B cell (primary cell): ENCODE measurements at regions not wholly inside any gene's neighbourhood (a gene's known extent, or its start where the extent isn't known, plus 50 kb on each side); places are given as distances from the start of the nearest gene placed in this dataset.

ENCODE experiments used
- ATAC-seq: fragments of 200-7000 bp; cut with Tn5 transposase; one replicate; pipeline ENCODE4 v1.10.0; 2021; ENCODE audit warnings: low read depth, mild to moderate bottlenecking, moderate number of reproducible peaks, moderate library complexity
- CTCF ChIA-PET: fragments of 350-600 bp; sonication (Branson Sonifier 250); formaldehyde crosslinking; loops from one replicate; lab custom pipeline; 2021; ENCODE audit warnings: antibody characterized with exemption, inconsistent platforms; lab: Charles Lee
- POLR2A ChIA-PET: fragments of 350-600 bp; sonication (Branson Sonifier 250); formaldehyde crosslinking; loops from one replicate; lab custom pipeline; 2021; ENCODE audit warnings: antibody characterized with exemption; lab: Charles Lee
- DNase-seq: peaks from one replicate; pipeline ENCODE4 v3.0.0; 2013
- H2AFZ ChIP-seq: 2 replicates; pipeline ENCODE4 v1.6.1; 2012; ENCODE audit warnings: mild to moderate bottlenecking, low read depth, low read length; ENCODE audit not compliant: insufficient read depth, poor library complexity, severe bottlenecking
- H3K27ac ChIP-seq, 2 donors: 1 replicate in 1 of 2; 2 replicates in 1 of 2; pipeline ENCODE4 v1.5.1; 2012 to 2013; ENCODE audit warnings: low read length in 2 of 2, mild to moderate bottlenecking in 2 of 2, moderate library complexity in 1 of 2
- H3K27me3 ChIP-seq, 4 experiments: fragments of 200-600 bp in 1 of 4; sonication (generic) in 1 of 4; replicated peaks in 1 of 4; 1 replicate in 2 of 4; 2 replicates in 2 of 4; pipeline versions ENCODE4 v1.6.1 to v1.7.0; 2013 to 2016; ENCODE audit warnings: low read length in 3 of 4, mild to moderate bottlenecking in 2 of 4, mixed read lengths in 1 of 4, moderate library complexity in 1 of 4; ENCODE audit not compliant: insufficient read depth in 4 of 4, control insufficient read depth in 3 of 4; ENCODE audit errors: control extremely low read depth in 1 of 4
- H3K36me3 ChIP-seq, 2 experiments: replicated peaks in 1 of 2; 1 replicate in 1 of 2; 2 replicates in 1 of 2; pipeline versions ENCODE4 v1.6.1 to v1.7.1; 2013; ENCODE audit warnings: low read length in 1 of 2; ENCODE audit not compliant: insufficient read depth in 2 of 2, control insufficient read depth in 1 of 2; ENCODE audit errors: control extremely low read depth in 1 of 2, extremely low read depth in 1 of 2
- H3K4me1 ChIP-seq, 2 donors: fragments of 200-600 bp in 1 of 2; sonication (generic) in 1 of 2; 1 replicate in 1 of 2; 2 replicates in 1 of 2; pipeline versions ENCODE4 v1.5.1 to v1.6.1; 2013 to 2017; ENCODE audit warnings: low read length in 2 of 2; ENCODE audit not compliant: control insufficient read depth in 2 of 2, insufficient read depth in 2 of 2
- H3K4me2 ChIP-seq: replicated peaks from 2 replicates; pipeline ENCODE3; 2012; ENCODE audit warnings: mild to moderate bottlenecking, low read depth, low read length; ENCODE audit not compliant: poor library complexity, severe bottlenecking
- H3K4me3 ChIP-seq, 5 experiments: fragments of 200-600 bp in 1 of 5; sonication (generic) in 1 of 5; 1 replicate in 3 of 5; 2 replicates in 2 of 5; pipeline versions ENCODE4 v1.5.1 to v1.7.0; 2011 to 2016; ENCODE audit warnings: low read length in 4 of 5, mild to moderate bottlenecking in 4 of 5, low read depth in 2 of 5, control low read depth in 1 of 5, moderate library complexity in 1 of 5; ENCODE audit not compliant: insufficient read depth in 1 of 5; ENCODE audit errors: control extremely low read depth in 1 of 5, extremely low read depth in 1 of 5
- H3K79me2 ChIP-seq: fragments of 200-600 bp; sonication (generic); one replicate; pipeline ENCODE4 v1.6.0; 2016; ENCODE audit warnings: low read length; ENCODE audit not compliant: control insufficient read depth, insufficient read depth
- H3K9ac ChIP-seq: fragments of 200-600 bp; sonication (generic); 2 replicates; pipeline ENCODE4 v1.6.1; 2017; ENCODE audit warnings: mild to moderate bottlenecking, low read length, moderate library complexity
- H3K9me3 ChIP-seq, 3 donors: one replicate each; pipeline versions ENCODE4 v1.6.1 to v1.7.1; 2013; ENCODE audit warnings: low read length in 2 of 3; ENCODE audit not compliant: control insufficient read depth in 2 of 3, insufficient read depth in 1 of 3; ENCODE audit errors: control extremely low read depth in 1 of 3
- H4K20me1 ChIP-seq: 2 replicates; pipeline ENCODE4 v1.6.0; 2012; ENCODE audit warnings: mild to moderate bottlenecking, low read length; ENCODE audit not compliant: insufficient read depth, control insufficient read depth, poor library complexity, severe bottlenecking
- H3K27ac Mint-ChIP-seq: one replicate; pipeline ENCODE4 v1.8.0; 2021; ENCODE audit warnings: mixed read lengths
- H3K27me3 Mint-ChIP-seq: one replicate; pipeline ENCODE4 v1.8.0; 2021; ENCODE audit warnings: mixed read lengths
- H3K4me1 Mint-ChIP-seq: one replicate; pipeline ENCODE4 v1.8.0; 2021; ENCODE audit warnings: mixed read lengths
- H3K4me3 Mint-ChIP-seq: one replicate; pipeline ENCODE4 v1.8.0; 2021; ENCODE audit warnings: mixed read lengths
- H3K9me3 Mint-ChIP-seq: one replicate; pipeline ENCODE4 v1.8.0; 2022; ENCODE audit warnings: mixed read lengths; ENCODE audit not compliant: insufficient read depth
- CTCF ChIP-seq: fragments of 200-600 bp; IDR thresholded peaks from one replicate; pipeline ENCODE4 v1.8.0; 2022; ENCODE audit warnings: antibody characterized with exemption, mild to moderate bottlenecking
- EZH2 ChIP-seq: IDR thresholded peaks from 2 replicates; pipeline ENCODE4 v1.6.1; 2012; ENCODE audit warnings: borderline replicate concordance, low read depth, mild to moderate bottlenecking, moderate library complexity, low read length; ENCODE audit not compliant: insufficient read depth, poor library complexity, severe bottlenecking
- WGBS: methylation state at CpG from one replicate; pipeline ENCODE4 v1.1.5; 2013; ENCODE audit warnings: missing lambda C conversion rate; ENCODE audit not compliant: insufficient coverage; 5-methylcytosine and 5-hydroxymethylcytosine counted together
- intact Hi-C: fragments of 100-400 bp; cut with micrococcal nuclease; formaldehyde crosslinking; loops from one replicate; pipeline ENCODE4 v1.10.0; 2022

DNA sequence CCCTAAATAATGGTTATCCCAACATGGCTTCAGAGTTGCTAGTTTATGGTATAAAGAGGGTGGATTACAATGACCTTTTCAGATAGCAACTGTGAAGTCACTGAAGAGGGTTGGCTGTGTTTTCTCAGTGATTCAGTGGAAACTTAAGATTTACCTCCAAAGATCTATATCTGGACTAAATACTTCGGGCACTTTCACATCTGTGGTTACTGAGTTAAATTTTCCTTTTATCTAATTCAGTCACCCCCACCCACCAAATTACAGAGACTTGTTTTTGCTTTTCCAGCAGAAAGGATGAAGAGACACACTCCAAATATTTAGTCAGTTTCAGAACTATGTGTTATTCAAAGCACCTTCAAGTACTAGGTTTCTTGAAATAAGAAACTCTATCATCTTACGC, 573.2 kb downstream of the CCDC171 start:
- no peak overlapping the region for H3K4me3 Mint-ChIP-seq
- no peak for DNase-seq

DNA sequence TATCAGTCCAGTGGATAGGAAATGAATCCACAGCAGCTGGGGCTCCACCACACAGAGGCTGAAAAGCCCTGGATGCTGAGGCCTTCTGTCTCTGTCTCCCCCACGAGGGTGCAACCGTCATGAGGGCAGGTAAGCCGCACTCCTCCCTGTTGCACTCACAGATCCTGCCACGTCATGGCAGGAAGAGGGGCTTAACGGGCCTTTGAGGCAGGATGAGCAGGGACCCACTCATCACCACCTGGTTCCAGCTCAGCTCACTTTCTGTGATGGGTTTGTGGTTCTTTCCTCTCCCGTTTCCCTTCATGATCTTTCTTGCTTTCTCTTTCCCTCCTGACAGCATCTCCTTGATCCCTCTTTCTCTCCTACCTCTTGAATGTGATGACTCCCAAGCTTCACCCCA, 575.2 kb downstream of the CCDC171 start:
- ATAC-seq, result no peak
- H3K27ac Mint-ChIP-seq, result no peak overlapping the region
- no peaks in the 10 kb centered on the region for H3K9me3 Mint-ChIP-seq

More for the DNA sequence above, 573.2 kb downstream of the CCDC171 start:
- no peaks in the 10 kb centered on the region for H3K4me1 Mint-ChIP-seq
- intact Hi-C loops, result no loop called here
- TF ChIP-seq CTCF (no peak), EZH2 (no peak)
- no peaks in the 10 kb centered on the region for H3K36me3 ChIP-seq
- H4K20me1 ChIP-seq, result no peaks in the 10 kb centered on the region
- H3K4me1 ChIP-seq, result no peaks in the 10 kb centered on the region
- CTCF ChIA-PET, result no interaction called here
- H3K27ac Mint-ChIP-seq, result no peak overlapping the region
- ATAC-seq, result no peak
- no peak overlapping the region for H3K4me3 ChIP-seq
- peaks cover 0 to 13% (median 0%) of the 10 kb centered on the region in 3 donors for H3K9me3 ChIP-seq
- no peaks in the 10 kb centered on the region for H3K27me3 Mint-ChIP-seq
- H3K9ac ChIP-seq, result no peak overlapping the region
- H3K79me2 ChIP-seq, result no peaks in the 10 kb centered on the region
- H3K4me2 ChIP-seq, result no peak overlapping the region
- POLR2A ChIA-PET, result no interaction called here
- H3K9me3 Mint-ChIP-seq, result no peaks in the 10 kb centered on the region
- H3K27me3 ChIP-seq, result no peaks in the 10 kb centered on the region
- no peak overlapping the region for H2AFZ ChIP-seq
- no peak overlapping the region for H3K27ac ChIP-seq
- no CpG with 5 or more reads among the region's 2 CpGs for WGBS

More for the DNA sequence above, 575.2 kb downstream of the CCDC171 start:
- H3K27me3 Mint-ChIP-seq, result no peaks in the 10 kb centered on the region
- TF ChIP-seq EZH2 (no peak), CTCF (no peak)
- no peak overlapping the region for H3K9ac ChIP-seq
- no peaks in the 10 kb centered on the region for H3K4me1 ChIP-seq
- peaks cover 0 to 13% (median 0%) of the 10 kb centered on the region in 3 donors for H3K9me3 ChIP-seq
- no peaks in the 10 kb centered on the region for H3K36me3 ChIP-seq
- no peaks in the 10 kb centered on the region for H3K79me2 ChIP-seq
- H3K27me3 ChIP-seq, result no peaks in the 10 kb centered on the region
- no peak overlapping the region for H3K4me3 Mint-ChIP-seq
- DNase-seq, result no peak
- H3K27ac ChIP-seq, result no peak overlapping the region
- no peaks in the 10 kb centered on the region for H4K20me1 ChIP-seq
- ChIA-PET CTCF (no interaction called here), POLR2A (no interaction called here)
- no peak overlapping the region for H3K4me3 ChIP-seq
- H2AFZ ChIP-seq, result no peak overlapping the region
- intact Hi-C loops, result no loop called here
- no peaks in the 10 kb centered on the region for H3K4me1 Mint-ChIP-seq
- no peak overlapping the region for H3K4me2 ChIP-seq
- 94% methylated on average over 4 of the region's 6 CpGs for WGBS
